Breast epithelium (tissue), 3 donors: ENCODE measurements at regions not wholly inside any gene's neighbourhood (a gene's known extent, or its start where the extent isn't known, plus 50 kb on each side); places are given as distances from the start of the nearest gene placed in this dataset.

ENCODE experiments used
- POLR2A ChIP-seq: fragments of 450-650 bp; IDR thresholded peaks from one replicate; pipeline ENCODE4 v1.6.1; 2016; ENCODE audit warnings: antibody characterized with exemption, mild to moderate bottlenecking, moderate library complexity
- TF ChIP-seq, protein P1 (sequence below), 3 donors: fragments of 450-650 bp; IDR thresholded peaks; one replicate each; pipeline ENCODE4 v1.5.1; 2016 to 2017; ENCODE audit warnings: antibody characterized with exemption in 3 of 3, mild to moderate bottlenecking in 3 of 3, moderate library complexity in 3 of 3

DNA sequence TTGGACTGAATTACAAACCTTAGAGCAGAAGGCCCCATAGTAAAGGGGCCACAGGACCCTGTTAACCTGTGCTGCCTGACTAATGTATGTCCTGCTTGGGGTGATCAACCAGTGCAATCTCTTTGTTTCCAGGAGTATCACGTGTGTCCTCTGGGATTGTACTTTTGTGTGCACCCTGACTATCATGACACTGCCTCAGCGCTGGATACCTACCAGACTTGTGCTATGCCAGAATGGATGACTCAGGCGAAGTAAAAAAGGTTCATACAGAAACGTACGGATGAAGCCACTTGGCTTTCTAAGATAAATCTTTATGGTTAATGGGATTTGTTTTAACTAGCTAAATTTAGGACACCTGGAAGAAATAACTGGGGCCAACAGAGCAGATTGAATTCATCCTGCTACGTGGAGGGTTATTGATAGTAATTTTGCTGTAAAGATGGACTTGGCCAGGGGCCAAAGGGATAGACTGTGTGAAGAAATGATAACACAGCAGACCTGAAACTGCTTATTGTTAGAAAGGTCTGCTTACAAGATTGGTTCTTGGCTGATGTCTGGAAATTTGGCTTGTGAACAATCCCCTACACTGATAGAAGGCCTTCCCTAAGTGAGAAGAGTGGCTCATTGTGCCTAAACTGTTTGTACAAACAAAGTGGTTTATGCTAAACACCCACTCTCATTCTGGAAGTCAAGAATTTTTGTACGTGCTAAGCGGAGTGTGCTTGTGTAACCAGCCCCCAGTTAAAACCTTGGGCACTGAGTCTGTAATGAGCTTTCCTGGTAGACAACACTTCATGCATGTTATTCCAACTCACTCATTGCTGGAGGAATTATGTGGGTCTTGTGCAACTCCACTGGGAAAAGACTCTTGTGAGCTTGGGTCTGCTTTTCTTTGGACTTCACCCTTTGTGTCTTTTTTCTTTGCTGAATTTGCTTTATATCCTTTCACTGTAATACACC, 750.5 kb upstream of the HTR2C start:
- TF ChIP-seq, protein P1, sequence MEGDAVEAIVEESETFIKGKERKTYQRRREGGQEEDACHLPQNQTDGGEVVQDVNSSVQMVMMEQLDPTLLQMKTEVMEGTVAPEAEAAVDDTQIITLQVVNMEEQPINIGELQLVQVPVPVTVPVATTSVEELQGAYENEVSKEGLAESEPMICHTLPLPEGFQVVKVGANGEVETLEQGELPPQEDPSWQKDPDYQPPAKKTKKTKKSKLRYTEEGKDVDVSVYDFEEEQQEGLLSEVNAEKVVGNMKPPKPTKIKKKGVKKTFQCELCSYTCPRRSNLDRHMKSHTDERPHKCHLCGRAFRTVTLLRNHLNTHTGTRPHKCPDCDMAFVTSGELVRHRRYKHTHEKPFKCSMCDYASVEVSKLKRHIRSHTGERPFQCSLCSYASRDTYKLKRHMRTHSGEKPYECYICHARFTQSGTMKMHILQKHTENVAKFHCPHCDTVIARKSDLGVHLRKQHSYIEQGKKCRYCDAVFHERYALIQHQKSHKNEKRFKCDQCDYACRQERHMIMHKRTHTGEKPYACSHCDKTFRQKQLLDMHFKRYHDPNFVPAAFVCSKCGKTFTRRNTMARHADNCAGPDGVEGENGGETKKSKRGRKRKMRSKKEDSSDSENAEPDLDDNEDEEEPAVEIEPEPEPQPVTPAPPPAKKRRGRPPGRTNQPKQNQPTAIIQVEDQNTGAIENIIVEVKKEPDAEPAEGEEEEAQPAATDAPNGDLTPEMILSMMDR (IDR thresholded peaks at IDR 0.05) = no peak
- no peak for TF ChIP-seq POLR2A
